ENCODE measurements at regions not wholly inside any gene's neighbourhood (a gene's known extent, or its start where the extent isn't known, plus 50 kb on each side); places are given as distances from the start of the nearest gene placed in this dataset.
A peak's percentile ranks its signal among the peaks of the same experiment; 100 is the strongest.

- Histone ChIP-seq H3K9me3 (ENCODE audit: control insufficient read depth in 4 of 4, insufficient read depth in 3 of 4, low read length in 3 of 4) (peaks cover 0 to 10% (median 0%) of the 10 kb centered on the region in 4 donors), H3K4me1 (ENCODE audit: control insufficient read depth in 5 of 5, insufficient read depth in 5 of 5, low read length in 5 of 5) (no peaks in the 10 kb centered on the region), H3K4me3 (no peak overlapping the region), H3K36me3 (ENCODE audit: control insufficient read depth in 4 of 4, insufficient read depth in 4 of 4, low read length in 4 of 4) (no peaks in the 10 kb centered on the region), H3K27me3 (ENCODE audit: control insufficient read depth in 3 of 3, insufficient read depth in 3 of 3, low read length in 2 of 3) (no peaks in the 10 kb centered on the region), H3K27ac (ENCODE audit: low read depth in 1 of 2, low read length in 1 of 2) (no peak overlapping the region), H3K9ac (ENCODE audit: insufficient read depth in 1 of 2, low read length in 2 of 2) (no peak overlapping the region)
- TF ChIP-seq CTCF (IDR thresholded peaks at IDR 0.05; ENCODE audit: control extremely low read depth, extremely low read depth) = no peak
- 91% methylated on average over 5 of the region's 5 CpGs for WGBS, 2 donors
- DNase-seq (no peak), ATAC-seq (ENCODE audit: insufficient read depth, low FRiP score) (no peak)
Observed at GRCh38 chr4:153971899-153972298, 183.0 kb upstream of the SFRP2 start.

GRCh38 chr4:153970169-153970568 lies 181.3 kb upstream of the SFRP2 start:
- no peaks in the 10 kb centered on the region for H3K27me3 ChIP-seq (ENCODE audit: control insufficient read depth in 3 of 3, insufficient read depth in 3 of 3, low read length in 2 of 3)
- no peak for DNase-seq

GRCh38 chr4:153969542-153969941 lies 180.7 kb upstream of the SFRP2 start:
- Histone ChIP-seq H3K4me3 (no peak overlapping the region), H3K4me1 (ENCODE audit: control insufficient read depth in 5 of 5, insufficient read depth in 5 of 5, low read length in 5 of 5) (no peaks in the 10 kb centered on the region), H3K27me3 (ENCODE audit: control insufficient read depth in 3 of 3, insufficient read depth in 3 of 3, low read length in 2 of 3) (no peaks in the 10 kb centered on the region), H3K36me3 (ENCODE audit: control insufficient read depth in 4 of 4, insufficient read depth in 4 of 4, low read length in 4 of 4) (no peaks in the 10 kb centered on the region), H3K9me3 (ENCODE audit: control insufficient read depth in 4 of 4, insufficient read depth in 3 of 4, low read length in 3 of 4) (peaks cover 0 to 2% (median 0%) of the 10 kb centered on the region in 4 donors), H3K27ac (ENCODE audit: low read depth in 1 of 2, low read length in 1 of 2) (no peak overlapping the region), H3K9ac (ENCODE audit: insufficient read depth in 1 of 2, low read length in 2 of 2) (no peak overlapping the region)
- no peak for TF ChIP-seq CTCF (IDR thresholded peaks at IDR 0.05; ENCODE audit: control extremely low read depth, extremely low read depth)
- DNase-seq (peak in 1 of 3 donors; percentile 4), ATAC-seq (ENCODE audit: insufficient read depth, low FRiP score) (no peak)

More at GRCh38 chr4:153970169-153970568, 181.3 kb upstream of the SFRP2 start:
- no peak overlapping the region for H3K4me3 ChIP-seq
- H3K36me3 ChIP-seq (ENCODE audit: control insufficient read depth in 4 of 4, insufficient read depth in 4 of 4, low read length in 4 of 4) = no peaks in the 10 kb centered on the region
- no peak overlapping the region for H3K9ac ChIP-seq (ENCODE audit: insufficient read depth in 1 of 2, low read length in 2 of 2)
- ATAC-seq (ENCODE audit: insufficient read depth, low FRiP score) = no peak
- no peaks in the 10 kb centered on the region for H3K4me1 ChIP-seq (ENCODE audit: control insufficient read depth in 5 of 5, insufficient read depth in 5 of 5, low read length in 5 of 5)
- H3K9me3 ChIP-seq (ENCODE audit: control insufficient read depth in 4 of 4, insufficient read depth in 3 of 4, low read length in 3 of 4) = peaks cover 0 to 7% (median 0%) of the 10 kb centered on the region in 4 donors
- H3K27ac ChIP-seq (ENCODE audit: low read depth in 1 of 2, low read length in 1 of 2) = no peak overlapping the region
- TF ChIP-seq CTCF (IDR thresholded peaks at IDR 0.05; ENCODE audit: control extremely low read depth, extremely low read depth) = no peak
- 91 to 95% methylated on average over 2 of the region's 2 CpGs for WGBS, 2 donors

- no peak overlapping the region for H3K4me3 ChIP-seq
- DNase-seq = no peak
- no peak for ATAC-seq (ENCODE audit: insufficient read depth, low FRiP score)
- no peak for TF ChIP-seq CTCF (IDR thresholded peaks at IDR 0.05; ENCODE audit: control extremely low read depth, extremely low read depth)
- H3K27ac ChIP-seq (ENCODE audit: low read depth in 1 of 2, low read length in 1 of 2) = no peak overlapping the region
- no peaks in the 10 kb centered on the region for H3K4me1 ChIP-seq (ENCODE audit: control insufficient read depth in 5 of 5, insufficient read depth in 5 of 5, low read length in 5 of 5)
- no peaks in the 10 kb centered on the region for H3K36me3 ChIP-seq (ENCODE audit: control insufficient read depth in 4 of 4, insufficient read depth in 4 of 4, low read length in 4 of 4)
- H3K27me3 ChIP-seq (ENCODE audit: control insufficient read depth in 3 of 3, insufficient read depth in 3 of 3, low read length in 2 of 3) = no peaks in the 10 kb centered on the region
- H3K9ac ChIP-seq (ENCODE audit: insufficient read depth in 1 of 2, low read length in 2 of 2) = no peak overlapping the region
- no peaks in the 10 kb centered on the region for H3K9me3 ChIP-seq (ENCODE audit: control insufficient read depth in 4 of 4, insufficient read depth in 3 of 4, low read length in 3 of 4)
Observed at GRCh38 chr4:153966641-153967040, 177.8 kb upstream of the SFRP2 start.
